Endothelial cell (in vitro differentiated cells): ENCODE measurements at regions not wholly inside any gene's neighbourhood (a gene's known extent, or its start where the extent isn't known, plus 50 kb on each side); places are given as distances from the start of the nearest gene placed in this dataset.

ENCODE experiments used
- DNase-seq: peaks from one replicate; pipeline ENCODE4 v3.0.0; 2021; ENCODE audit warnings: low spot score
- H3K27ac Mint-ChIP-seq: one replicate; pipeline ENCODE4 v1.8.0; 2021; ENCODE audit warnings: mixed read lengths, inconsistent platforms; ENCODE audit not compliant: unreplicated experiment
- H3K27me3 Mint-ChIP-seq: one replicate; pipeline ENCODE4 v1.8.0; 2021; ENCODE audit warnings: mild to moderate bottlenecking, moderate library complexity, mixed read lengths, inconsistent platforms; ENCODE audit not compliant: unreplicated experiment
- H3K36me3 Mint-ChIP-seq: one replicate; pipeline ENCODE4 v1.8.0; 2021; ENCODE audit warnings: mild to moderate bottlenecking, low read depth, mixed read lengths, inconsistent platforms; ENCODE audit not compliant: unreplicated experiment
- H3K4me1 Mint-ChIP-seq: one replicate; pipeline ENCODE4 v1.8.0; 2021; ENCODE audit warnings: mild to moderate bottlenecking, mixed read lengths, inconsistent platforms; ENCODE audit not compliant: unreplicated experiment
- H3K4me3 Mint-ChIP-seq: one replicate; pipeline ENCODE4 v1.8.0; 2021; ENCODE audit warnings: mild to moderate bottlenecking, mixed read lengths, inconsistent platforms; ENCODE audit not compliant: unreplicated experiment
- H3K9me3 Mint-ChIP-seq: one replicate; pipeline ENCODE4 v1.8.0; 2021; ENCODE audit warnings: mixed read lengths, inconsistent platforms; ENCODE audit not compliant: unreplicated experiment
- CTCF ChIP-seq: fragments of 200-600 bp; sonication (generic); IDR thresholded peaks from one replicate; pipeline ENCODE4 v1.5.0; 2021; ENCODE audit warnings: antibody characterized with exemption; ENCODE audit not compliant: unreplicated experiment

- no peak for TF ChIP-seq CTCF
- no peaks in the 10 kb centered on the region for H3K4me1 Mint-ChIP-seq
- no peaks in the 10 kb centered on the region for H3K27me3 Mint-ChIP-seq
- DNase-seq: no peak
- H3K27ac Mint-ChIP-seq: no peak overlapping the region
- no peaks in the 10 kb centered on the region for H3K36me3 Mint-ChIP-seq
- no peaks in the 10 kb centered on the region for H3K9me3 Mint-ChIP-seq
- no peak overlapping the region for H3K4me3 Mint-ChIP-seq
Measured at GRCh38 chr2:103921161-103921560, 932.8 kb upstream of the POU3F3 start.

- Mint-ChIP-seq H3K4me3 (no peak overlapping the region), H3K27me3 (no peaks in the 10 kb centered on the region), H3K4me1 (no peaks in the 10 kb centered on the region), H3K36me3 (no peaks in the 10 kb centered on the region), H3K9me3 (no peaks in the 10 kb centered on the region), H3K27ac (no peak overlapping the region)
- no peak for DNase-seq
- TF ChIP-seq CTCF: no peak
Measured at GRCh38 chr2:103942199-103942598, 911.7 kb upstream of the POU3F3 start.

GRCh38 chr2:103945083-103945482, 908.8 kb upstream of the POU3F3 start:
- Mint-ChIP-seq H3K36me3 (no peaks in the 10 kb centered on the region), H3K9me3 (no peaks in the 10 kb centered on the region), H3K27ac (no peak overlapping the region), H3K27me3 (no peaks in the 10 kb centered on the region), H3K4me1 (no peaks in the 10 kb centered on the region), H3K4me3 (no peak overlapping the region)
- no peak for DNase-seq
- TF ChIP-seq CTCF: no peak

- no peak overlapping the region for H3K4me3 Mint-ChIP-seq
- H3K27me3 Mint-ChIP-seq: no peaks in the 10 kb centered on the region
- peak; percentile 63 for DNase-seq
- no peaks in the 10 kb centered on the region for H3K9me3 Mint-ChIP-seq
- TF ChIP-seq CTCF: peak; percentile 50
- H3K36me3 Mint-ChIP-seq: no peaks in the 10 kb centered on the region
- H3K27ac Mint-ChIP-seq: no peak overlapping the region
- H3K4me1 Mint-ChIP-seq: no peaks in the 10 kb centered on the region
Measured at GRCh38 chr2:103959174-103960128, 894.5 kb upstream of the POU3F3 start.

- no peaks in the 10 kb centered on the region for H3K36me3 Mint-ChIP-seq
- no peaks in the 10 kb centered on the region for H3K4me1 Mint-ChIP-seq
- H3K27me3 Mint-ChIP-seq: no peaks in the 10 kb centered on the region
- H3K4me3 Mint-ChIP-seq: no peak overlapping the region
- H3K9me3 Mint-ChIP-seq: no peaks in the 10 kb centered on the region
- no peak overlapping the region for H3K27ac Mint-ChIP-seq
- no peak for TF ChIP-seq CTCF
- DNase-seq: no peak
Measured at GRCh38 chr2:103960129-103960513, 893.8 kb upstream of the POU3F3 start.
